WI38 (cell line): ENCODE measurements at regions not wholly inside any gene's neighbourhood (a gene's known extent, or its start where the extent isn't known, plus 50 kb on each side); places are given as distances from the start of the nearest gene placed in this dataset.

Experiments
- H3K4me3 ChIP-seq: 2 replicates; pipeline ENCODE4 v1.5.1; 2011; ENCODE audit warnings: low read depth, mild to moderate bottlenecking, control low read depth, low read length
- TF ChIP-seq, protein P1 (sequence below): IDR thresholded peaks from 2 replicates; pipeline ENCODE4 v1.5.1; 2012; ENCODE audit warnings: low read depth, mild to moderate bottlenecking, control low read depth, low read length

DNA sequence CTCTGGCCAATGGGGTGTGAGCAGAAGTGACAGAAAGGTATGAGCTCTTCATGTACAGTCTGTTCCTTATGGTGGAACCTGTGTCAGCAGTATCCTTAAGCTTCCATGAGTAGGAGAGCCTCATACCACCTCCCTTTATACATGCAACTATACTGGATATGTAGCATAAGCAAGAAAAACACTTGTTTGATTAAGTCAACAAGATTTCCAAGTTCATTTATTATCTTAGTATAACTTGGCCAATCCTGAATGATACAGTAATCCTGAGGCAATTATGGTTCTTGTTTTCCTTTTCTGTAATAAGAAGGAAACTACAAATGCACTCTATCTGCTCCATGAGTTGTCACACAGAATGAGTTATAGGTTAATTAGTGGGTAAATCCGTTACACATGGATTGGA, 409.6 kb upstream of the ID4 start:
- no peak overlapping the region for H3K4me3 ChIP-seq
- TF ChIP-seq, protein P1, sequence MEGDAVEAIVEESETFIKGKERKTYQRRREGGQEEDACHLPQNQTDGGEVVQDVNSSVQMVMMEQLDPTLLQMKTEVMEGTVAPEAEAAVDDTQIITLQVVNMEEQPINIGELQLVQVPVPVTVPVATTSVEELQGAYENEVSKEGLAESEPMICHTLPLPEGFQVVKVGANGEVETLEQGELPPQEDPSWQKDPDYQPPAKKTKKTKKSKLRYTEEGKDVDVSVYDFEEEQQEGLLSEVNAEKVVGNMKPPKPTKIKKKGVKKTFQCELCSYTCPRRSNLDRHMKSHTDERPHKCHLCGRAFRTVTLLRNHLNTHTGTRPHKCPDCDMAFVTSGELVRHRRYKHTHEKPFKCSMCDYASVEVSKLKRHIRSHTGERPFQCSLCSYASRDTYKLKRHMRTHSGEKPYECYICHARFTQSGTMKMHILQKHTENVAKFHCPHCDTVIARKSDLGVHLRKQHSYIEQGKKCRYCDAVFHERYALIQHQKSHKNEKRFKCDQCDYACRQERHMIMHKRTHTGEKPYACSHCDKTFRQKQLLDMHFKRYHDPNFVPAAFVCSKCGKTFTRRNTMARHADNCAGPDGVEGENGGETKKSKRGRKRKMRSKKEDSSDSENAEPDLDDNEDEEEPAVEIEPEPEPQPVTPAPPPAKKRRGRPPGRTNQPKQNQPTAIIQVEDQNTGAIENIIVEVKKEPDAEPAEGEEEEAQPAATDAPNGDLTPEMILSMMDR: no peak

DNA sequence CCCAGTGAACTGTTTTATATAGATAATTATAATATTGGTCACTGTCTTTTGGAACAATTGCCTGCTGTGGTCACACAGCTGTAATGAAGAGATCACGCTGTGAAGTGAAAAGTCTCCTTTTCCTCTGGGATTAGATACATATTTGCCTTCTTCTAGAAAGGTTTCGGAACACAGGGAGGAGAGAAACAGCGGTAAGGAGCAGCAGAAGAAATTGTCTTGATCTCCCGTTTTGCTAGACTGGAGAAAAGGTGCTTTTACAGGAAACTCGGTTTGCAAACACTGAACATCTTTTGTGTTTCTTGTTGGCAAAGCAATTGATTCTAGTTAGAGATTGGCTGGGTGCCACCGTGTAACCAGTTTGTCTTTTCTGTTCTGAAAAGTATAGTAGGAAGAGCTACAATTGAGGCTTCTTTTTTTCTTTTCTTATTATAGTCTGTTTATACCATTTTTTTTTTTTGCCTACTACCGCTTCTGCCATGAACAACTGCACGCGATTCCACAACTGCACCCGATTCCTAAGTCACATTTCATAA, 404.1 kb upstream of the ID4 start:
- TF ChIP-seq, protein P1: no peak

DNA sequence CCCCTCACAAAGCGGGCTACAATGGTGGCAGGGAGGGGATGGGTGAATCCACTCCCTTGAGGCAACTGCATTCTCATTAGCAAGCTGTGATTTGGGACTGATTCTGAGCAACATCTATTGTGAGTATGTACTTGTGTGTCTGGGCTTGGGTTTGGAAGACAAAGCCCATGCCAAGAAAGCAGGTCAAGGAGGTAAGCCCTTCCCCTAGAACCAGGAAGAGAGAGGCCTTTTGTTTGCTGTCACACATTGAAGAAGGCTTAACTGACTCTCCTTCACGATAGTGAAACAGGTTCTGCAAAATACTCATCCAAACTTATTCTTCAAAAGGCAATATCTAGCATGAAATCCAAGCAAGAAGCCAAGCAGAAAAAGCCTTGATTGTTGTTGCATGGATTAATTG, 403.1 kb upstream of the ID4 start:
- no peak overlapping the region for H3K4me3 ChIP-seq
- TF ChIP-seq, protein P1: no peak

More for the DNA sequence above, 404.1 kb upstream of the ID4 start:
- no peak overlapping the region for H3K4me3 ChIP-seq

DNA sequence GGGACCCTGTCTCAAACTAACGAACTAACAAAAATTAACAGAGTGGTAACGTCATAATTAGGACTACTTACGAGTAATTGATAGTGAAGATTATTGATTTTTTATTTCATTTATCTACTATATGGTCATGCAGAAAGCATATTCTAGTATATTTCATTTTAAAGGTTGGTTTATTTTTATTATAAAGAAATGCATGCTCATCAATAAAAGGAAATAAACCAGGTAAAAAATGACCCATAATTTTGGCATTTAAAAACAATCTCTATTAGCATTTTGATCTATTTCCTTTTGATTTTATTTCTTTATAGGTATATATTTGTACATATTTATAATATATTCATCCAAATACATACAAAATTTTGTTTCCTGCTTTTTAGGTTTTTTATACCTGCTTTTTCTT, 401.4 kb upstream of the ID4 start:
- TF ChIP-seq, protein P1: no peak
- no peak overlapping the region for H3K4me3 ChIP-seq

DNA sequence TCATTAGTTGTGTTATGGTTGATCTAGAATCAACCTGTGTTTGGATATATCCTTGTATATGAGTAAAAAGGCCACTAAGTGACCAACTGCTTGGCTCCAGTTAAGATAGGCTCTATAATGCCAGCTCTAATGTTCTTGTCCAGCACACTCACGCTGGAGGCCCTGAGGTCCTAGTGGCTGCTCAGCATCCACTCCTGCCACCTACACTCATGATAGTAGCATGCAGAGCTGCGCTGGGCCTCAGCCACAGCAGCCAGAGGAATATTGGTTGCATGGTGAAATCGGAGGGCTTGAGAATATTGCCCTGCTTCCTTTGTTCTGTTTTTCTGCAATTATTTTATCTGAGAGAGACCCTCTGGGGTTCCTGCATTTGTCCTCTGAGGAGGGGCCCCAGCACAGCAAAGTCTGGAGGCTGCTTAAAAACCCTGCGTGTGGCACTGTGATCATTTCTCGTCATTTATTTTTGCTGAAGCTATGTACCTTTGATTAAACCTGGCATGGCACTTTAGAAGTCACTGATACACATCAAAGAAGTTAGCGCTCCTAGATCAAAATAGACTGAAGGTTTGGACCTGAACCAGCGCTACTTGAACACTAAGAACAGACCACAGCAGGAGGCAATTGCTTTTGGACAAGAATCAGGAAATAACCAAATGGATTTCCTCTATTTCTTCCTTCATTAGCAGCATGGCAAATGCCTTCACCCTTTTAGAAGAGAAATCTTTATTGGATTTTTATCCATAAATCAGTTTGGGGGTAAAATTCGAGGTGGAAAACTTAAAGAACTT, 398.4 kb upstream of the ID4 start:
- TF ChIP-seq, protein P1: no peak
- no peak overlapping the region for H3K4me3 ChIP-seq

DNA sequence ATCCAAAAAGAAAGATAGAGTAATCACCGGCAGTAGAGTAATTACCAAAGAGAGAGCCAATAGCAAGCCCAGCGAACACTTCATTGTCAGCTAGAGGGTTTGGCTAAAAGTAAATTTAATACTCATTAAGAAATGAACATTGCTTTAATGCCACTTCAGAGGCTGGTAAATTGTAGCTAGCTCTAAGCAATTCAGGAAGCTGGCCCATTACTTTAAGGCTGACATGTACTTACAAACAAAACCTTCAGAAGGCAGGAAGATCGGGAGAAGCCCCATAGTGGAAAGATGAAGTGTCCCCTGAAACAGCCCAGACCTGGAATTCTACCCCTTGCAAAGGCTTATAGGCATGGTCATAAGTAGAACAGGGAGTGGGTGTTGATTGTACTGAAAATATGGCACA, 396.6 kb upstream of the ID4 start:
- TF ChIP-seq, protein P1: no peak
- no peak overlapping the region for H3K4me3 ChIP-seq

DNA sequence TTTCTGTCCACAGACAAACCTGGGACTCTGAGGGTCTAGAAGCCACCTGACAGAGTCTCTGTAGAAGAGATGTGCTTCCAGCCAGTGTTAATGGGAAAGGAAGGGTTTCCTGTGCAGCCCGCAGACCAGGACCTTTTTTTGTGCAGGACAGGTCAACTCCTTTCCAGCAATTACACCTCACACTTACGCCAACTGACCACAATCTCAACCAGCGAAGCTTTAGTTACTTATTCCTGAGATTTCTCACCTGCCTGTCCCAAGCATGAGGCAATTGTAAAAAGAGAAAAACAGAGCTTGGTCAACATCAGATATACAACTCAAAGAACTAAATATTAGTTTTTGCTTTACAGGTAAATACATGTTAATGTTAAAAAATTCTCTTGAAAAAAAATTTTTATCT, 393.8 kb upstream of the ID4 start:
- no peak overlapping the region for H3K4me3 ChIP-seq
- TF ChIP-seq, protein P1: no peak
